ENCODE measurements at regions not wholly inside any gene's neighbourhood (a gene's known extent, or its start where the extent isn't known, plus 50 kb on each side); places are given as distances from the start of the nearest gene placed in this dataset.

- TF ChIP-seq CHD7 (IDR thresholded peaks at IDR 0.05; ENCODE audit: insufficient replicate concordance, low read length) (no peak), TAF1 (IDR thresholded peaks at IDR 0.05; ENCODE audit: low read depth, low read length) (no peak), ATF3 (IDR thresholded peaks at IDR 0.05; ENCODE audit: insufficient read depth, low read depth, low read length) (no peak), PHF8 (conservative IDR thresholded peaks at IDR 0.05; ENCODE audit: low read depth, low read length) (no peak), SP4 (IDR thresholded peaks at IDR 0.05; ENCODE audit: low read length) (no peak), CBX8 (IDR thresholded peaks at IDR 0.05; ENCODE audit: borderline replicate concordance, low read depth, low read length) (no peak), GTF2F1 (IDR thresholded peaks at IDR 0.05; ENCODE audit: borderline replicate concordance, low read depth, low read length) (no peak), KDM5A (IDR thresholded peaks at IDR 0.05; ENCODE audit: low read length) (no peak), RBBP5 (IDR thresholded peaks at IDR 0.05; ENCODE audit: borderline replicate concordance, low read depth, low read length) (no peak), JUN (IDR thresholded peaks at IDR 0.05; ENCODE audit: low read depth, low read length) (no peak), TCF12 (IDR thresholded peaks at IDR 0.05; ENCODE audit: low read depth, low read length) (no peak)
Measured at GRCh38 chr18:68472701-68473295, 242.1 kb downstream of the TMX3 start (continued).
